GM18499 (cell line): ENCODE measurements at regions not wholly inside any gene's neighbourhood (a gene's known extent, or its start where the extent isn't known, plus 50 kb on each side); places are given as distances from the start of the nearest gene placed in this dataset.

Source experiments
- ATAC-seq: cut with Tn5 transposase; IDR thresholded peaks from one replicate; pipeline ENCODE4 v1.9.1; 2021; ENCODE audit warnings: moderate number of reproducible peaks; ENCODE audit not compliant: insufficient read depth, unreplicated experiment

GRCh38 chr2:235139956-235140800 is 188.4 kb downstream of the SH3BP4 start:
- no peak for ATAC-seq

DNA sequence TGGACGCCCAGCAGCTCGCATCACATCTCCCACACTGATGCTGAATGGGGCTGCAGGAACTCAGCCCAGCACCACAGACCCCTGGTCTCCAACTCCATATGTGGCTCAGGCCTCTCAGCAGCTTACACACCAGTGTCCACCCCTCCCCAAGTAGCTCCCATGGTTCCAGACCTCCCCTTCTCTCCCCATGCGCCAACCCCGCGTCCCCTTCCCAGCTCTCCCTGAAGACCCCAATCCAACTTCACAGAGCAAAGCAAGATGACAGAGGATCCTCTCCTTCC is 188.9 kb downstream of the SH3BP4 start:
- no peak for ATAC-seq

DNA sequence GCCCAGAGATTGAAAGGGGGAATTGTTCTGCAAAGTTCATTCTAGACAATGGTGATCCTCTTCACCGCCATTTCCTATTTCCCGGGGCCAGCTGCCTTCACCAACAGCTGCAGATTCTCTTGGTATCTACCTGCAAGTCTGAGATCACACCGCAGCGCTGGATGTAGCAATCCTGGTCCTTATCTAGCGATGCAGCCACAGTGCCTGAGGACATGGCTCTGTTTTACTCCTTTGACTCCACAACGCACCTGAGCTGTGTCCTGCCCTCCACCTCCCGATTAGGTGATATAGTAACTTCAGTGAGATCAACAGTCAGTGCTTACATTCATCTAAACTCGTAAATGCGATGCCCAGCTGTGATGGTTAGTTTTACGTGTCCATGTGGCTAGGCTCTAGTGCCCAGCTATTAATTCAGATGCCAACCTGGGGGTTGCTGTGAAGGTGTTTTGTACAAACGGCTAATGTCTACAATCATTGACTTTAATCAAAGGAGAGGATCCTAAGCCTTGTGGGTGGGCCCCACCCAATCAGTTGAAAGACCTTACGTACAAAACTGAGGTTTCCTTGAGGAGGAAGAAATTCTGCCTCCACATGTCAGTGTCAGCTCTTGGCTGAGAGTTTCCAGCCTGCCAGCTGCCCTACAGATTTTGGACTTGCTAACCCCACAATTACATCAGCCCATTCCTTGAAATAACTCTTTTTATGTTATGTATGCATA is 189.8 kb downstream of the SH3BP4 start:
- no peak for ATAC-seq

DNA sequence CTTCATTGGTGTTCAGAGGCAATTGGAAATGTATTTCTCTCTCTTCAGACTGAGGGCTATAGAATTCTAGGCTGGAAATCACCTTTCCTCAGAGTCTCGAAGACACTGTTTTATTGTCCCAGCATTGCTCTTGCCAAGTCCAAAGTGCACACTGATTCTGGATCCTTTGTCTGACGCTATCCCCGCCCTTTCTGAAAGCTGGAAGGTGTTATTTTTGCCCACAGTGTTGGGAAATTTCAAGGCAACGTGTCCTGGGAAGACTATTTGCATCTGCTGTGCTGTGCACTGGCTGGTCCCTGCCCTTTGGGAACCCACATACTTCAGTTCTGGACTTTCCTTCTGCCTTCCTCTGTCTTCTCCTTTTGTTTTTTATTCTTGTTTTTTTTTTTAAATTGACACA is 190.8 kb downstream of the SH3BP4 start:
- ATAC-seq, result no peak

DNA sequence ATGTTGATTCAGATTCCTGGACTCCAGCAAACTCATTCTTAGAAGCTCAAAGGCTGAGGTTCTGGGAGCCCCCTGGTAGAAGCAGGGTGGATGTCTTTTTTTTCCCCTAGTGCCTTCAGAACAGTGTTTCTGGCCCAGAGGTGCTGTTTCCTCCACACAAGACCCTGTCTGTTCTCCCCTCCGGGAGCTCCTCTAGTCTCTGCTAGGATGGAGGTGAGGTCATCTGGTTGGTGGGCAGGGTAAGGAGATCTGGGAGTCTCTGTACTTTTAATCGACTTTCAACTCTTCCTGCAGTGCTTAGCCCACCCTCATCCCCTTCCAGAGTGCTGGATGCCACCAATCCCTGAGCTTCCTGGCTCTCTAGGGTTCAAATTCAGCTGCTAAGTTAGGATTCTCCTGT is 192.0 kb downstream of the SH3BP4 start:
- no peak for ATAC-seq

- no peak for ATAC-seq
Measured at GRCh38 chr2:235144291-235144690, 192.5 kb downstream of the SH3BP4 start.

- no peak for ATAC-seq
Measured at GRCh38 chr2:235146206-235146605, 194.4 kb downstream of the SH3BP4 start.

GRCh38 chr2:235146871-235147565 is 195.2 kb downstream of the SH3BP4 start:
- no peak for ATAC-seq

GRCh38 chr2:235148201-235149170 is 196.7 kb downstream of the SH3BP4 start:
- ATAC-seq, result no peak

DNA sequence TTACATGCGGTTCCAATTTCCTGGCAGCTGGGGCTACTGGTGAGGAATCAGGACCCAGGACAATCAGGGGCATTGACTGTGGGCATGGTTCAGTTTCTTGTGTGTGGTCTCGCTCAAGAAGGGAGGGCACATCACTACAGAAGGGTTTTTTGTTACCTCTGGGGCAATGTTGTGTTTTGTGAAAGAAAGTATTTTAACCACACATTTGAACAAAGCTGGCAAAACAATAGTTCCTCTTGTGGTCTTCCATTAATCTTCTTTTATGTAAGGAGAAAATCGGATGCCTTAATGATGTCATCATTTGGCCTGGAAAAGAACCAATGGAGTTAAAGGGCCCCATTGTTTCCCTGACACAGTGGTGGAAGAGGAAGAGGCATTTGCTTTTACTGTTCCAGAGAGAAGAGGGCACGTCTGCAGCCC is 197.4 kb downstream of the SH3BP4 start:
- ATAC-seq, result no peak

GRCh38 chr2:235149736-235150135 is 197.9 kb downstream of the SH3BP4 start:
- no peak for ATAC-seq

DNA sequence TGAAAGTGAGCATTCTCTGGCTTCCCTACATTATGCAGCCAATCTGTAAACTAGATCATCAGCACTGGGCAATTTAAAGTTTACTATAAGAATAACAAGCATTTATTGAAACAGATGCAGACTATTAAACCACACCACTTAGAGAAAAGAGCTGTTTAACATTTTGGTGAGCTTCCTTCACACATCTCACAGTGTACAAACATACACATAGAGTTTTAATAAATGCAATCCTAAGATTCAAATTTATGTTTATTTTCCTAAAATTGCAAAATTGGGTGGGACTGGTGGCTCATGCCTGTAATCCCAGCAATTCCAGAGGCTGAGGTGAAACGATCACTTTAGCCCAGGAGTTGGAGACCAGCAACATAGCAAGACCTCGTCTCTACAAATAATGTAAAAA is 199.3 kb downstream of the SH3BP4 start:
- no peak for ATAC-seq

GRCh38 chr2:235155163-235155562 is 203.3 kb downstream of the SH3BP4 start:
- no peak for ATAC-seq

- ATAC-seq, result no peak
Measured at GRCh38 chr2:235156055-235156454, 204.2 kb downstream of the SH3BP4 start.

GRCh38 chr2:235157746-235158482 is 206.1 kb downstream of the SH3BP4 start:
- ATAC-seq, result no peak

GRCh38 chr2:235160281-235160810 is 208.5 kb downstream of the SH3BP4 start:
- ATAC-seq, result no peak

DNA sequence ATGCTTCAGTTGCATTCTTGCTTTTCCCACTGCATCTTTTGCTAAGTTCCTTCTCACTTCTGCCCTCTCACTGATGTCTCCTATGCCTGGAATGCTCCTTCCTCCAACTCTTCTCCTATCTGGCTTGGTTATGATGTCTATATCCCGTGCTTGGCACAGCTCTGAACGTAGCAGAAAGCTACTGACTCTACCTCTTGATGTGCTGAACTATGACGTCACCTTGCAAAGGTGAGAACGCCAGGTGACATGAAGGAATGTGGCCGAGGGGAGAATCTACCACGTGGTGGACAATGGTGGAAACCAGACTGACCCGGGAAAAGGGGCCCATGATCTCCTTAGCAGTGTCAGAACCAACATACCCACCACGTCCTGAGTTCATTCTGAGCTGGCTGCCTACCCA is 209.7 kb downstream of the SH3BP4 start:
- ATAC-seq, result no peak

GRCh38 chr2:235162082-235162836 is 210.4 kb downstream of the SH3BP4 start:
- no peak for ATAC-seq

DNA sequence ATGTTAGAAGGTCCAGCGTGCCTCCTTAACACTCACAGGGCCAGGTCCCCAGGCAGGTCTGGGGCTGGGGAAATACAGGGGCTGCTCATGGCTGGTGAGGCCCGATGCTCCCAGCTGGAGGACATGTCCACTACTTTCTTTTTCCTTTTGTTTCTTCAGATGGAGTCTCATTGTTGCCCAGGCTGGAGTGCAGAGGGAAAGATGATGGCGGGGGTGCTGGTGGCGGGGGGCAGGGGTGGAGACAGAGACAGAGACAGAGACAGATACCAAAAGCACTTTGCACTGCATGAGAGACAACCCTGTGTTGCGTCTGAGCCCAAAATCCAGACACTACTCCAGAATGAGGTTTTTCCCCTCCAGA is 211.0 kb downstream of the SH3BP4 start:
- ATAC-seq, result no peak
